Esophagus squamous epithelium (tissue), 5 donors: ENCODE measurements at regions not wholly inside any gene's neighbourhood (a gene's known extent, or its start where the extent isn't known, plus 50 kb on each side); places are given as distances from the start of the nearest gene placed in this dataset.

Source experiments
- DNase-seq: peaks from one replicate; lab custom pipeline; 2025; lab: John Stamatoyannopoulos, UW
- H3K27ac ChIP-seq, 4 donors: fragments of 200-600 bp; sonication (generic); one replicate each; pipeline ENCODE4 v1.5.1; 2016 to 2019; ENCODE audit warnings: mild to moderate bottlenecking in 1 of 4
- H3K27me3 ChIP-seq, 4 donors: fragments of 200-600 bp; sonication (generic); 1 replicate in 3 of 4; 2 replicates in 1 of 4; pipeline versions ENCODE4 v1.5.1 to v1.6.0; 2017 to 2021; ENCODE audit warnings: antibody characterized with exemption in 1 of 4
- H3K36me3 ChIP-seq, 3 donors: fragments of 200-600 bp; sonication (generic); one replicate each; pipeline ENCODE4 v1.5.1; 2016 to 2019
- H3K4me1 ChIP-seq, 3 donors: fragments of 200-600 bp; sonication (generic); one replicate each; pipeline ENCODE4 v1.5.1; 2017 to 2019
- H3K4me3 ChIP-seq, 4 donors: fragments of 200-600 bp; sonication (generic); 1 replicate in 3 of 4; 2 replicates in 1 of 4; pipeline ENCODE4 v1.5.1; 2016 to 2019; ENCODE audit warnings: mild to moderate bottlenecking in 2 of 4, moderate library complexity in 1 of 4
- H3K9me3 ChIP-seq, 3 donors: fragments of 200-600 bp; sonication (generic); one replicate each; pipeline ENCODE4 v1.5.1; 2016 to 2019
- POLR2A ChIP-seq, 4 donors: fragments of 450-650 bp; IDR thresholded peaks; one replicate each; pipeline ENCODE4 v1.6.1; 2017; ENCODE audit warnings: antibody characterized with exemption in 4 of 4, mild to moderate bottlenecking in 4 of 4, moderate library complexity in 3 of 4
- WGBS, 2 donors: methylation state at CpG; one replicate each; pipeline ENCODE4 v1.1.5; 2018; 5-methylcytosine and 5-hydroxymethylcytosine counted together
- intact Hi-C: fragments of 100-400 bp; cut with DNase I; formaldehyde crosslinking; loops from one replicate; pipeline ENCODE4 v1.15.0; 2022
- TF ChIP-seq, protein P1 (sequence below), 6 experiments: fragments of 450-650 bp in 4 of 6; fragments of 200-600 bp in 2 of 6; sonication (generic) in 2 of 6; IDR thresholded peaks; one replicate each; pipeline ENCODE4 v1.5.1; 2016 to 2019; ENCODE audit warnings: antibody characterized with exemption in 6 of 6, mild to moderate bottlenecking in 4 of 6, moderate library complexity in 4 of 6
- donor health status: DM: yes; HTN: yes; CAD: no.

DNA sequence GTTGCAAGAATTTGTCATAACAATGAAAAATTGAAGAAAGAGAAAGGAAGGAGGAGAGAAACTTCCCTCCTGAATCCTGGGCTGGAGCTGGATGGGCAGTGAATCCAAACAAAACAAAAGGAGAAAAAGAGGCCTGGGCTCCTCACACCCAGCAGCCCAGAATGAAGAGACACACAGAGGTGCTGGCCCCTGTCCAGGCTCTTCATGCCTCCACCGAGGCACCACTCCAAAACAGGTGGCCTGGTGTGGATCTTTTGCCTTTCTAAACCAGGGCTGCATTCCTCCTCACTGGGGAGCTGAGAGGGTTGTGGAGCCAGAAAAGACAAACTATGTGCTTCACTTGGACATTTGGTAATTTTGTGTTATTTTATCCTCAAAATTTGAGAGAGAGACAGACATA is 76.0 kb downstream of the FAM124B start:
- 23 to 25% methylated on average over 1 of the region's 1 CpG for WGBS, 2 donors

DNA sequence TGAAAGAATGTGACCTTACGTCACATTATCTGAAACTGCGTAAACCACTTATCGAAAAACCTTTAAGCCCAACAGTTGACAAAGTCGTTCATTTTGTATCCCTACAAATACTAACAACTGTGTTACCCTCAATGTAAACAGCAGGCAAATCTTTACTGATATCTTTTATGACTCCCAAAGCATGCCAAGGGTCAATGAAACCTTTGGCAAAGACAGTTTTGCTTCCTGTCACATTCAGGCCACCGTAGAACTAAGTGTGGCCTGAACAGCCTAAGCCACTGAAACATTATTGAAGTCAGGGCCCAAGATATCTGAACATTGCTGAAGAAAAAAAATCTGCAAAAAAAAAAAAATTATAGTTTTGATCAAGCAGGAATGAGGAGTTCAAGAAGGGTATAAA is 77.3 kb downstream of the FAM124B start:
- Histone ChIP-seq H3K9me3 (no peaks in the 10 kb centered on the region), H3K27me3 (no peaks in the 10 kb centered on the region), H3K4me1 (no peaks in the 10 kb centered on the region), H3K36me3 (no peaks in the 10 kb centered on the region), H3K4me3 (no peak overlapping the region), H3K27ac (no peak overlapping the region)
- TF ChIP-seq POLR2A (IDR thresholded peaks at IDR 0.05), result no peak
- TF ChIP-seq, protein P1, sequence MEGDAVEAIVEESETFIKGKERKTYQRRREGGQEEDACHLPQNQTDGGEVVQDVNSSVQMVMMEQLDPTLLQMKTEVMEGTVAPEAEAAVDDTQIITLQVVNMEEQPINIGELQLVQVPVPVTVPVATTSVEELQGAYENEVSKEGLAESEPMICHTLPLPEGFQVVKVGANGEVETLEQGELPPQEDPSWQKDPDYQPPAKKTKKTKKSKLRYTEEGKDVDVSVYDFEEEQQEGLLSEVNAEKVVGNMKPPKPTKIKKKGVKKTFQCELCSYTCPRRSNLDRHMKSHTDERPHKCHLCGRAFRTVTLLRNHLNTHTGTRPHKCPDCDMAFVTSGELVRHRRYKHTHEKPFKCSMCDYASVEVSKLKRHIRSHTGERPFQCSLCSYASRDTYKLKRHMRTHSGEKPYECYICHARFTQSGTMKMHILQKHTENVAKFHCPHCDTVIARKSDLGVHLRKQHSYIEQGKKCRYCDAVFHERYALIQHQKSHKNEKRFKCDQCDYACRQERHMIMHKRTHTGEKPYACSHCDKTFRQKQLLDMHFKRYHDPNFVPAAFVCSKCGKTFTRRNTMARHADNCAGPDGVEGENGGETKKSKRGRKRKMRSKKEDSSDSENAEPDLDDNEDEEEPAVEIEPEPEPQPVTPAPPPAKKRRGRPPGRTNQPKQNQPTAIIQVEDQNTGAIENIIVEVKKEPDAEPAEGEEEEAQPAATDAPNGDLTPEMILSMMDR (IDR thresholded peaks at IDR 0.05), result no peak
- intact Hi-C loops, result no loop called here
- DNase-seq, result no peak
- 86 to 91% methylated on average over 5 of the region's 5 CpGs for WGBS, 2 donors

More for the DNA sequence above, 76.0 kb downstream of the FAM124B start:
- Histone ChIP-seq H3K4me3 (no peak overlapping the region), H3K36me3 (no peaks in the 10 kb centered on the region), H3K9me3 (no peaks in the 10 kb centered on the region), H3K27ac (no peak overlapping the region), H3K4me1 (no peaks in the 10 kb centered on the region), H3K27me3 (no peaks in the 10 kb centered on the region)
- TF ChIP-seq, protein P1 (IDR thresholded peaks at IDR 0.05), result no peak
- no peak for TF ChIP-seq POLR2A (IDR thresholded peaks at IDR 0.05)
- DNase-seq, result no peak
- intact Hi-C loops, result no loop called here

DNA sequence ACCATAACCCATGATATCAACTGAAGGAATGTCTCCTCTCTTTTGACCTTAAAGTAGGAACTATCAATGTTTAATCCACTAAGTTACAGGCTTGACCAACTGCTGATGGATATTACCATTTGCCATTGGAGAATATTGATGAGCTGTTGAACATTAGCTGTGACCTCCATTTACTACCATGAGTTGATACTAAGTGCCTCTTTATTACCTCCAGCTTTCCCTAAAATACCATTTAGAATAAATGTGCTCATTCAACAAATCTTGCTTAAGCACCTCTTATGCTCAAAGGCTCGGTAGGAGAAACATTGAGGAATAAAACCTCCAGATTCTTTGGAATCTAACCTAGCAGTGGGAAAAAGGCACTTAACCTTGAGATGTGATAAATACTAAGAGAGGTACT is 81.2 kb downstream of the FAM124B start:
- no peaks in the 10 kb centered on the region for H3K9me3 ChIP-seq
- no peaks in the 10 kb centered on the region for H3K36me3 ChIP-seq
- H3K4me1 ChIP-seq, result no peaks in the 10 kb centered on the region
- H3K27me3 ChIP-seq, result peaks cover 0 to 15% (median 0%) of the 10 kb centered on the region in 4 donors
- 74 to 95% methylated on average over 1 of the region's 1 CpG for WGBS, 2 donors
- intact Hi-C loops, result no loop called here
- no peak overlapping the region for H3K4me3 ChIP-seq
- DNase-seq, result no peak
- H3K27ac ChIP-seq, result no peak overlapping the region
- no peak for TF ChIP-seq POLR2A (IDR thresholded peaks at IDR 0.05)
- TF ChIP-seq, protein P1 (IDR thresholded peaks at IDR 0.05), result no peak

DNA sequence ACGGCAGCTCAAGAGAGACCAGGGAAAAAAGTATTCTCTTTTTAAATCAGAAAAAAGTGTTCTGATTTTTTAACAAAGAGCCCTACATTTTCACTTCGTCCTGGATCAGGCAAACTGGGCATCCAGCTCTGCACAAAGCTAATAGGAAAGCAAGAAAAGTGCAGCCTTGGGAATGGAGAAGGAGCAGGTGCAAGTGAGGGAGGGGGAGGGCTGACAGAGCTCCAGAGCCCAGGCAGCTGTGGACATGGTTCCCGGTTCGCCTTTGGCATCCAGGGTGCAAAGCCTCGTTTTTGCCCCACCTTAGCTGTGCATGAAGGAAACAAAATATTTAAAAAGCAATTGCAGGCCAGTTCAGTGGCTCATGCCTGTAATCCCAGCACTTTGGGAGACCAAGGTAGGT is 82.2 kb downstream of the FAM124B start:
- Histone ChIP-seq H3K4me1 (no peaks in the 10 kb centered on the region), H3K36me3 (no peaks in the 10 kb centered on the region), H3K27me3 (peaks cover 0 to 15% (median 0%) of the 10 kb centered on the region in 4 donors), H3K4me3 (no peak overlapping the region), H3K27ac (no peak overlapping the region), H3K9me3 (no peaks in the 10 kb centered on the region)
- intact Hi-C loops, result no loop called here
- WGBS, 2 donors, result 62 to 63% methylated on average over 5 of the region's 5 CpGs
- no peak for DNase-seq
- TF ChIP-seq POLR2A (IDR thresholded peaks at IDR 0.05), result no peak

DNA sequence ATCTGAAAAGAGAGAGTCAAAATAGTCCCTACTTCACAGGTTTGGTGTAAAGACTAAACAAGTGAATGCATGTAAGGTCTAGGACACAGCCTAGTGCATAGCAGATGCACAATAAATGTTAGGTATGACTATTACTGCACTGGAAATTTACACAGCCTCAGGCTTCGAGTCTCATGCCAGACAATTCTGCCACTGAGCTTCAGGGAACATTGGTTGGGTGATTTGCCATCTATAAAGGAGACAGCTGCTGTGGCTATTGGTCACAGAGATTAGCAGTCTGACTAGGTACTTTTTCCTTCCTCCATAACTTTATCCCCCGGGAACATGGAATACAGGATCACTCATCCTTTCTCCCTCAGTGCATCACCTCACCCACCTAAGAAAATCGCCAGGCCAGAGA is 89.2 kb downstream of the FAM124B start:
- no peak overlapping the region for H3K4me3 ChIP-seq
- 70 to 90% methylated on average over 3 of the region's 3 CpGs for WGBS, 2 donors
- no peak for DNase-seq
- H3K27ac ChIP-seq, result no peak overlapping the region
- no peaks in the 10 kb centered on the region for H3K36me3 ChIP-seq
- intact Hi-C loops, result no loop called here
- no peaks in the 10 kb centered on the region for H3K9me3 ChIP-seq
- H3K27me3 ChIP-seq, result peaks cover 0 to 5% (median 0%) of the 10 kb centered on the region in 4 donors
- TF ChIP-seq, protein P1 (IDR thresholded peaks at IDR 0.05), result no peak
- no peak for TF ChIP-seq POLR2A (IDR thresholded peaks at IDR 0.05)
- peaks cover 0 to 5% (median 0%) of the 10 kb centered on the region in 3 donors for H3K4me1 ChIP-seq
